ENCODE measurements at regions not wholly inside any gene's neighbourhood (a gene's known extent, or its start where the extent isn't known, plus 50 kb on each side); places are given as distances from the start of the nearest gene placed in this dataset.

DNA sequence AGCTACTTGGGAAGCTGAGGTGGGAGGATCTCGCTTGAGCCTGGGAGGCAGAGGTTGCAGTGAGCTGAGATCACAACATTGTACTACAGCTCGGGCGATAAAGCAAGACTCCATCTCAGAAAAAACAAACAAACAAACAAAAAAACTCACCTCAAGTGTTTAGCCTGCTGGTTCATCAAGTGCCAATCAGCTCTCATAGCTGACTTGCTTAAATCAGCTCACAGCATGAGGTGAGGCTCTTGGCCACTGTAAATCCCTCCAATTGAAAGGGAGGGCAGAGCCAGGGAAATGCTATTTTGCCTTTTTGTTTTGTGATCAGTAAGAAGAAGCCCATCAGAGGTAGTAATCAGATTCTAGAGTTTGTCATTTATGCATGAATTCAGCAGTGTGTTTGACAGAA, 112.3 kb downstream of the RAB11FIP2 start:
- no peak overlapping the region for H3K27ac ChIP-seq
- H3K4me3 ChIP-seq = no peak overlapping the region
- TF ChIP-seq, protein P1, sequence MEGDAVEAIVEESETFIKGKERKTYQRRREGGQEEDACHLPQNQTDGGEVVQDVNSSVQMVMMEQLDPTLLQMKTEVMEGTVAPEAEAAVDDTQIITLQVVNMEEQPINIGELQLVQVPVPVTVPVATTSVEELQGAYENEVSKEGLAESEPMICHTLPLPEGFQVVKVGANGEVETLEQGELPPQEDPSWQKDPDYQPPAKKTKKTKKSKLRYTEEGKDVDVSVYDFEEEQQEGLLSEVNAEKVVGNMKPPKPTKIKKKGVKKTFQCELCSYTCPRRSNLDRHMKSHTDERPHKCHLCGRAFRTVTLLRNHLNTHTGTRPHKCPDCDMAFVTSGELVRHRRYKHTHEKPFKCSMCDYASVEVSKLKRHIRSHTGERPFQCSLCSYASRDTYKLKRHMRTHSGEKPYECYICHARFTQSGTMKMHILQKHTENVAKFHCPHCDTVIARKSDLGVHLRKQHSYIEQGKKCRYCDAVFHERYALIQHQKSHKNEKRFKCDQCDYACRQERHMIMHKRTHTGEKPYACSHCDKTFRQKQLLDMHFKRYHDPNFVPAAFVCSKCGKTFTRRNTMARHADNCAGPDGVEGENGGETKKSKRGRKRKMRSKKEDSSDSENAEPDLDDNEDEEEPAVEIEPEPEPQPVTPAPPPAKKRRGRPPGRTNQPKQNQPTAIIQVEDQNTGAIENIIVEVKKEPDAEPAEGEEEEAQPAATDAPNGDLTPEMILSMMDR (IDR thresholded peaks at IDR 0.05) = no peak
- no peak for DNase-seq (ENCODE audit: low spot score)

GRCh38 chr10:117936141-117936540, 110.6 kb downstream of the RAB11FIP2 start:
- Histone ChIP-seq H3K27ac (no peak overlapping the region), H3K4me3 (no peak overlapping the region)
- no peak for DNase-seq (ENCODE audit: low spot score)
- TF ChIP-seq, protein P1 (IDR thresholded peaks at IDR 0.05) = no peak

DNA sequence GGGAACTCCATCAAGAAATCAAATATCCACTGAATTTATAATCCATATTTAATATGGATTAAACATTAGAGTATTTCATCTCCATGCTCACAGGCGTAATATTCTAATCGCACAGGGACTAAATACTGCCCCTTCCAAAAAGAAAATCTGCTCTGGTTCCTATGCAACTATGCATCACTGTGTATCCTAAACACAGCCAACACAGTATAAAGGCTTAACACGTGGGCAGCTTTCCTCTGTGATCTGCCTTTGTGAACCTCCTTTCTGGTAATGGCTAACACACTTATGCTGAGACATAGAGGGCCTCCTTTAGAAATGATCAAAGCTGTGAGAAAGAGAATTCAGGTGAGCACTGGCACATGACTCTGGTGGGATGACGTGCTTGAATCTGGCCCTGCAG, 110.2 kb downstream of the RAB11FIP2 start:
- Histone ChIP-seq H3K27ac (no peak overlapping the region), H3K4me3 (no peak overlapping the region)
- TF ChIP-seq, protein P1 (IDR thresholded peaks at IDR 0.05) = no peak
- no peak for DNase-seq (ENCODE audit: low spot score)

- TF ChIP-seq, protein P1 (IDR thresholded peaks at IDR 0.05) = no peak
- H3K27ac ChIP-seq = no peak overlapping the region
- H3K4me3 ChIP-seq = no peak overlapping the region
- DNase-seq (ENCODE audit: low spot score) = no peak
Observed at GRCh38 chr10:117936976-117937375, 109.8 kb downstream of the RAB11FIP2 start.

DNA sequence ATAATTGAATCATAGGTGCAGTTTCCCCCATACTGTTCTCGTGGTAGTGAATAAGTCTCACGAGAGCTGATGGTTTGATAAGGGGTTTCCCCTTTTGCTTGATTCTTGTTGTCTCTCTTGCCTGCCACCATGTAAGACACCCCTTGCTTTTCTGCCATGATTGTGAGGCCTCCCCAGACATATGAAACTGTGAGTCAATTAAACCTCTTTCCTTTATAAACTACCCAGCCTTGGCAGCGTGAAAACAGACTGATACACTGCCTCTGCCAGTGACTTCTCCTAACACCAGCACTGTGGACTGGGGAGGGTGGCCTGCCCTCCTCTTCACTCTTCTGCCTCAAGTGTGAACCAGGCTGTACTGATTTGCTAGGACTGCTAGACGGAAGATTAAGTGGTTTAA, 108.6 kb downstream of the RAB11FIP2 start:
- TF ChIP-seq, protein P1 (IDR thresholded peaks at IDR 0.05) = no peak
- no peak overlapping the region for H3K27ac ChIP-seq
- DNase-seq (ENCODE audit: low spot score) = no peak
- no peak overlapping the region for H3K4me3 ChIP-seq

- TF ChIP-seq, protein P1 (IDR thresholded peaks at IDR 0.05) = no peak
- Histone ChIP-seq H3K27ac (no peak overlapping the region), H3K4me3 (no peak overlapping the region)
- no peak for DNase-seq (ENCODE audit: low spot score)
Observed at GRCh38 chr10:117942226-117942625, 104.5 kb downstream of the RAB11FIP2 start.

DNA sequence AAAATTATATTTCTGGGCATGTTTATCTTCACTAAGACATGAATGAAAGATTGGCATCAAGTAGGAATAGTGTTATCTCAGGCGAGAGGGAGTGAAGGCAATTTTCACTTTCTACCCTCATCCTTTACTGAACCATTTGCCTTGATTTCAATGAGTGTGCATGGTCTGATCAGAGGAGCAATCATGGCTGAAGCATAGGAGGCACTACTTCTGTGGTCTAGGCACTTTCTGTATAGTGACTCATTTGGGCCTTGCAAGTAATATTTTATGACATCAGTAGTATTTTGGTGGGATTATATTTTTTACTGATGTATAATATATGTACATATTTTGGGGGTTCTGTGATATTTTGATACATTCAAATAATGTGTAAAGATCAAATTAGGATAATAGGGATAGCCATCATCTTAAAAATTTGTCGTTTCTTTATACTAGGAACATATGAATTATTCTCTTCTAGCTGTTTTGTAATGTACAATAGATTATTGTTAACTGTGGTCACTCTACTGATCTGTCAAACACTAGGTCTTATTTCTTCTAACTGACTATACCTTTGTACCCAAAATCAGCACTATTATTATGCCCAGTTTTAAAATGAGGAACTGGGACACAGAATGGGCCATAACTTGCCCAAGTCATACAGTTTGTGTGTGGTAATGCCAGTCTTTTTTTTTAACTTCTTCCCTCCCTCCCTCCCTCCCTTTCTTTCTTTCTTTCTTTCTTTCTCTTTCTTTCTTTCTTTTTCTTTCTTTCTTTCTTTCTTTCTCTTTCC, 101.9 kb downstream of the RAB11FIP2 start:
- TF ChIP-seq, protein P1 (IDR thresholded peaks at IDR 0.05) = no peak

More for the DNA sequence above, 101.9 kb downstream of the RAB11FIP2 start:
- Histone ChIP-seq H3K27ac (no peak overlapping the region), H3K4me3 (no peak overlapping the region)
- DNase-seq (ENCODE audit: low spot score) = no peak

Data from coronary artery (tissue), 2 donors.